CMK (cell line): ENCODE measurements at regions not wholly inside any gene's neighbourhood (a gene's known extent, or its start where the extent isn't known, plus 50 kb on each side); places are given as distances from the start of the nearest gene placed in this dataset.
"Not testable (repeated sequence)": the region's sequence is repeated elsewhere in the genome, so short reads cannot be mapped to it uniquely, and the experiment has no call there.

ENCODE experiments used
- DNase-seq: peaks from one replicate; pipeline ENCODE4 v3.0.0-alpha.2; 2010; ENCODE audit warnings: low read depth

- DNase-seq = no peak
Measured at GRCh38 chr5:92163906-92164305, 780.8 kb upstream of the ARRDC3 start.

- no peak for DNase-seq
Measured at GRCh38 chr5:92147798-92148197, 764.7 kb upstream of the ARRDC3 start.

GRCh38 chr5:92147266-92147665 lies 764.1 kb upstream of the ARRDC3 start:
- DNase-seq = no peak

- no peak for DNase-seq
Measured at GRCh38 chr5:92145852-92146251, 762.7 kb upstream of the ARRDC3 start.

GRCh38 chr5:92144824-92145223 lies 761.7 kb upstream of the ARRDC3 start:
- DNase-seq = no peak

- not testable (repeated sequence) for DNase-seq
Measured at GRCh38 chr5:92132294-92132908, 749.3 kb upstream of the ARRDC3 start.

- no peak for DNase-seq
Measured at GRCh38 chr5:92126182-92126581, 743.1 kb upstream of the ARRDC3 start.

- no peak for DNase-seq
Measured at GRCh38 chr5:92119110-92119509, 736.0 kb upstream of the ARRDC3 start.

- no peak for DNase-seq
Measured at GRCh38 chr5:92106808-92107207, 723.7 kb upstream of the ARRDC3 start.

GRCh38 chr5:92104126-92104525 lies 721.0 kb upstream of the ARRDC3 start:
- DNase-seq = no peak

- no peak for DNase-seq
Measured at GRCh38 chr5:92102313-92102712, 719.2 kb upstream of the ARRDC3 start.

- DNase-seq = no peak
Measured at GRCh38 chr5:92092239-92092638, 709.1 kb upstream of the ARRDC3 start.

- no peak for DNase-seq
Measured at GRCh38 chr5:92086059-92086811, 703.1 kb upstream of the ARRDC3 start.

GRCh38 chr5:92081958-92082712 lies 699.0 kb upstream of the ARRDC3 start:
- no peak for DNase-seq

- peak; percentile 52 for DNase-seq
Measured at GRCh38 chr5:92070786-92071185, 687.7 kb upstream of the ARRDC3 start.

- no peak for DNase-seq
Measured at GRCh38 chr5:92064993-92065392, 681.9 kb upstream of the ARRDC3 start.

GRCh38 chr5:92051741-92052140 lies 668.6 kb upstream of the ARRDC3 start:
- DNase-seq = no peak

GRCh38 chr5:92050970-92051369 lies 667.9 kb upstream of the ARRDC3 start:
- no peak for DNase-seq

- no peak for DNase-seq
Measured at GRCh38 chr5:92041911-92042660, 659.0 kb upstream of the ARRDC3 start.

GRCh38 chr5:92041206-92041605 lies 658.1 kb upstream of the ARRDC3 start:
- no peak for DNase-seq

- DNase-seq = not testable (repeated sequence)
Measured at GRCh38 chr5:92029792-92030191, 646.7 kb upstream of the ARRDC3 start.

- DNase-seq = no peak
Measured at GRCh38 chr5:92023555-92023954, 640.4 kb upstream of the ARRDC3 start.

- DNase-seq = no peak
Measured at GRCh38 chr5:92023141-92023471, 640.0 kb upstream of the ARRDC3 start.
